Suprapubic skin (tissue), 4 donors: ENCODE measurements at regions not wholly inside any gene's neighbourhood (a gene's known extent, or its start where the extent isn't known, plus 50 kb on each side); places are given as distances from the start of the nearest gene placed in this dataset.

Experiments used
- CTCF ChIP-seq, 2 donors: fragments of 200-600 bp in 1 of 2; fragments of 450-650 bp in 1 of 2; sonication (generic) in 1 of 2; IDR thresholded peaks; one replicate each; pipeline ENCODE4 v1.5.1; 2016 to 2019; ENCODE audit warnings: antibody characterized with exemption in 2 of 2, mild to moderate bottlenecking in 1 of 2, moderate library complexity in 1 of 2
- EP300 ChIP-seq: sonication (generic); formaldehyde crosslinking; IDR thresholded peaks from one replicate; pipeline ENCODE4 v1.6.1; 2017; ENCODE audit warnings: antibody characterized with exemption
- POLR2A ChIP-seq, 2 donors: fragments of 450-650 bp; IDR thresholded peaks; one replicate each; pipeline ENCODE4 v1.6.1; 2017; ENCODE audit warnings: antibody characterized with exemption in 2 of 2, mild to moderate bottlenecking in 2 of 2, moderate library complexity in 2 of 2
- POLR2AphosphoS5 ChIP-seq, 3 donors: sonication (generic); formaldehyde crosslinking; IDR thresholded peaks; one replicate each; pipeline ENCODE4 v1.6.1; 2017; ENCODE audit warnings: antibody characterized with exemption in 3 of 3

GRCh38 chr3:20488151-20488550 is 302.1 kb upstream of the SGO1 start:
- no peak for TF ChIP-seq CTCF (IDR thresholded peaks at IDR 0.05)
- no peak for TF ChIP-seq EP300
- no peak for TF ChIP-seq POLR2A (IDR thresholded peaks at IDR 0.05)
- TF ChIP-seq POLR2AphosphoS5 (IDR thresholded peaks at IDR 0.05), result no peak
